GM12878 (cell line): ENCODE measurements at regions not wholly inside any gene's neighbourhood (a gene's known extent, or its start where the extent isn't known, plus 50 kb on each side); places are given as distances from the start of the nearest gene placed in this dataset.

Experiments used
- ATAC-seq: fragments of 200-7000 bp; cut with Tn5 transposase; 3 replicates; pipeline ENCODE4 v1.9.1; 2020; ENCODE audit warnings: mild to moderate bottlenecking, moderate library complexity
- BruUV-seq: library from RNA; stranded (reverse); fragments of 400-500 nt; replicated peaks from 2 replicates; lab custom pipeline; 2021; lab: Mats Ljungman, UMichigan
- CTCF ChIA-PET: fragments of 300-600 bp; sonication (Branson Sonifier 250); formaldehyde crosslinking; extraction: SDS; loops from one replicate; lab custom pipeline; 2021; ENCODE audit warnings: inconsistent platforms; lab: Yijun Ruan, JAX
- POLR2A ChIA-PET: fragments of 350-600 bp; formaldehyde crosslinking; extraction: SDS; loops from one replicate; lab custom pipeline; 2021; ENCODE audit warnings: inconsistent platforms; lab: Charles Lee
- RAD21 ChIA-PET: fragments of 300-600 bp; sonication (Branson Sonifier 250); formaldehyde crosslinking; loops from one replicate; lab custom pipeline; 2023; ENCODE audit warnings: antibody characterized with exemption; ENCODE audit not compliant: unreplicated experiment; lab: Charles Lee
- SMC1A ChIA-PET: fragments of 300-600 bp; sonication (Branson Sonifier 250); formaldehyde crosslinking; loops from one replicate; lab custom pipeline; 2023; ENCODE audit not compliant: unreplicated experiment, uncharacterized antibody; lab: Charles Lee
- DNase-seq: peaks from one replicate; pipeline ENCODE4 v3.0.0-alpha.2; 2011; ENCODE audit warnings: low read depth, low spot score
- FAIRE-seq: peaks from 3 replicates; lab custom pipeline; 2011; peaks lifted over from hg19 to GRCh38; lab: Jason Lieb, UNC
- H2AFZ ChIP-seq: 2 replicates; pipeline ENCODE4 v1.6.0; 2011; ENCODE audit warnings: low read depth, low read length, control low read depth; ENCODE audit not compliant: control insufficient read depth
- H3K27ac ChIP-seq: 2 replicates; pipeline ENCODE4 v1.5.1; 2011; ENCODE audit warnings: control low read depth; ENCODE audit not compliant: control insufficient read depth, insufficient read depth
- H3K27me3 ChIP-seq, 2 experiments: replicated peaks in 1 of 2; 2 replicates each; pipeline versions ENCODE4 v1.6.0 to v1.6.1; 2011; ENCODE audit warnings: low read length in 1 of 2; ENCODE audit not compliant: control insufficient read depth in 2 of 2, insufficient read depth in 2 of 2
- H3K36me3 ChIP-seq, 2 experiments: 2 replicates each; pipeline ENCODE4 v1.5.1; 2011; ENCODE audit warnings: low read length in 1 of 2; ENCODE audit not compliant: control insufficient read depth in 2 of 2, insufficient read depth in 2 of 2
- H3K4me1 ChIP-seq: 2 replicates; pipeline ENCODE4 v1.6.1; 2011; ENCODE audit warnings: mild to moderate bottlenecking, low read length, moderate library complexity, mixed read lengths; ENCODE audit not compliant: control insufficient read depth, insufficient read depth
- H3K4me2 ChIP-seq: 2 replicates; pipeline ENCODE4 v1.6.0; 2011; ENCODE audit warnings: control low read depth; ENCODE audit not compliant: control insufficient read depth, insufficient read depth
- H3K4me3 ChIP-seq: fragments of 200-600 bp; sonication (generic); 2 replicates; pipeline ENCODE4 v1.5.1; 2016
- H3K79me2 ChIP-seq: 2 replicates; pipeline ENCODE4 v1.6.0; 2011; ENCODE audit warnings: low read length; ENCODE audit not compliant: control insufficient read depth, insufficient read depth
- H3K9ac ChIP-seq: 2 replicates; pipeline ENCODE4 v1.8.0; 2011; ENCODE audit warnings: low read length, control low read depth, mixed read lengths; ENCODE audit not compliant: control insufficient read depth, insufficient read depth
- H3K9me3 ChIP-seq: replicated peaks from 3 replicates; pipeline ENCODE4 v1.5.1; 2011; ENCODE audit warnings: mild to moderate bottlenecking, low read length; ENCODE audit not compliant: control insufficient read depth, insufficient read depth
- H4K20me1 ChIP-seq: 2 replicates; pipeline ENCODE4 v1.6.0; 2011; ENCODE audit not compliant: control insufficient read depth, insufficient read depth
- ATF2 ChIP-seq: IDR thresholded peaks from 2 replicates; pipeline ENCODE4 v1.6.1; 2012; ENCODE audit warnings: low read length, inconsistent platforms
- BRCA1 ChIP-seq: IDR thresholded peaks from 2 replicates; pipeline ENCODE4 v1.6.1; 2011; ENCODE audit warnings: low read depth, low read length, improper control_type of control experiment
- CUX1 ChIP-seq: IDR thresholded peaks from 2 replicates; pipeline ENCODE4 v1.6.1; 2012; ENCODE audit warnings: improper control_type of control experiment, low read depth, low read length; ENCODE audit not compliant: insufficient replicate concordance
- DPF2 ChIP-seq: fragments of 450-650 bp; IDR thresholded peaks from 2 replicates; pipeline ENCODE4 v1.6.1; 2017; ENCODE audit warnings: mild to moderate bottlenecking
- FOS ChIP-seq: IDR thresholded peaks from 3 replicates; pipeline ENCODE4 v1.6.1; 2011; ENCODE audit warnings: borderline replicate concordance; ENCODE audit not compliant: insufficient read length; ENCODE audit errors: extremely low read depth
- IKZF2 ChIP-seq, 2 experiments: fragments of 450-650 bp; IDR thresholded peaks; 2 replicates each; pipeline ENCODE4 v1.6.1; 2017; ENCODE audit warnings: mild to moderate bottlenecking in 2 of 2, moderate library complexity in 2 of 2
- LARP7 ChIP-seq: fragments of 450-650 bp; IDR thresholded peaks from 2 replicates; pipeline ENCODE4 v1.6.1; 2017; ENCODE audit warnings: mild to moderate bottlenecking
- MLLT1 ChIP-seq: fragments of 450-650 bp; IDR thresholded peaks from 2 replicates; pipeline ENCODE4 v1.6.1; 2016; ENCODE audit warnings: mild to moderate bottlenecking
- SIN3A ChIP-seq: IDR thresholded peaks from 2 replicates; pipeline ENCODE4 v1.6.1; 2012; ENCODE audit warnings: low read depth, low read length, improper control_type of control experiment
- SIX5 ChIP-seq: IDR thresholded peaks from 2 replicates; pipeline ENCODE4 v1.6.1; 2011; ENCODE audit warnings: mild to moderate bottlenecking, low read depth, low read length, moderate library complexity; ENCODE audit not compliant: severe bottlenecking
- SMARCA5 ChIP-seq: fragments of 450-650 bp; IDR thresholded peaks from 2 replicates; pipeline ENCODE4 v1.6.1; 2017; ENCODE audit warnings: mild to moderate bottlenecking
- STAT1 ChIP-seq: fragments of 450-650 bp; conservative IDR thresholded peaks from 2 replicates; pipeline ENCODE4 v1.6.1; 2014; ENCODE audit warnings: antibody characterized with exemption, mild to moderate bottlenecking
- SUZ12 ChIP-seq: fragments of 200-600 bp; sonication (generic); IDR thresholded peaks from one replicate; pipeline ENCODE4 v1.6.1; 2018; ENCODE audit warnings: antibody characterized with exemption, mild to moderate bottlenecking; ENCODE audit not compliant: unreplicated experiment
- USF1 ChIP-seq: IDR thresholded peaks from 2 replicates; pipeline ENCODE4 v1.6.1; 2011; ENCODE audit warnings: borderline replicate concordance, low read depth, mild to moderate bottlenecking, moderate library complexity, mixed read lengths, low read length; ENCODE audit not compliant: insufficient read depth; ENCODE audit errors: extremely low read length
- ZNF217 ChIP-seq: fragments of 450-650 bp; IDR thresholded peaks from 2 replicates; pipeline ENCODE4 v1.6.1; 2017; ENCODE audit warnings: antibody characterized with exemption, mild to moderate bottlenecking
- ZNF274 ChIP-seq: IDR thresholded peaks from one replicate; pipeline ENCODE4 v1.8.0; 2011; ENCODE audit not compliant: insufficient read length, insufficient read depth
- WGBS: methylation state at CpG from one replicate; pipeline ENCODE4 v1.1.6; 2016; ENCODE audit warnings: low lambda C conversion rate; ENCODE audit not compliant: insufficient replicate concordance, insufficient coverage; ENCODE audit errors: missing lambda C conversion rate; 5-methylcytosine and 5-hydroxymethylcytosine counted together
- in situ Hi-C: fragments of 300-500 bp; cut with MboI; formaldehyde crosslinking; loops from 9 replicates; pipeline ENCODE4 v1.14.3; 2018; ENCODE audit warnings: mixed read lengths
- intact Hi-C: fragments of 100-400 bp; cut with micrococcal nuclease; formaldehyde crosslinking; loops from one replicate; pipeline ENCODE4 v1.14.2; 2022; ENCODE audit not compliant: unreplicated experiment

- ATAC-seq (no peak), FAIRE-seq (no peak), DNase-seq (no peak)
- H3K9me3 ChIP-seq: no peaks in the 10 kb centered on the region; the same call in 2 of the 3 replicates
- no peak overlapping the region for H3K9ac ChIP-seq
- no peaks in the 10 kb centered on the region for H3K79me2 ChIP-seq
- no peak overlapping the region for H2AFZ ChIP-seq
- ChIA-PET POLR2A (no interaction called here), RAD21 (no interaction called here), CTCF (interaction anchor here (0.6 to 1.8 kb wide), 3 partner anchors 17 to 739 kb away, joined by 3 to 7 read pairs (median 3); no protein-coding TSS in a partner anchor), SMC1A (no interaction called here)
- no peak overlapping the region for H3K27ac ChIP-seq
- no TSS peak for BruUV-seq
- intact Hi-C loops: no loop called here
- no peaks in the 10 kb centered on the region for H3K36me3 ChIP-seq
- in situ Hi-C loops: no loop called here
- H3K4me3 ChIP-seq: no peak overlapping the region
- H3K27me3 ChIP-seq: no peaks in the 10 kb centered on the region
- WGBS: 90% methylated on average over 28 of the region's 29 CpGs
- H3K4me1 ChIP-seq: no peaks in the 10 kb centered on the region
- H3K4me2 ChIP-seq: no peak overlapping the region
- H4K20me1 ChIP-seq: no peaks in the 10 kb centered on the region
- no peak for TF ChIP-seq ZNF217
- TF ChIP-seq LARP7: no peak
- no peak for TF ChIP-seq BRCA1
- TF ChIP-seq SMARCA5: no peak
- no peak for TF ChIP-seq MLLT1
- TF ChIP-seq CUX1: no peak
- TF ChIP-seq IKZF2 (IDR thresholded peaks at IDR 0.05): no peak
- TF ChIP-seq FOS: no peak
- TF ChIP-seq SUZ12: no peak
- TF ChIP-seq ZNF274: no peak
- no peak for TF ChIP-seq SIN3A
- TF ChIP-seq SIX5: no peak
- TF ChIP-seq USF1: no peak
- TF ChIP-seq DPF2: no peak
- TF ChIP-seq STAT1: no peak
- no peak for TF ChIP-seq ATF2
Observed at GRCh38 chrX:8003147-8003883, 76.1 kb upstream of the PNPLA4 start.
